Effector CD4-positive, alpha-beta T cell (primary cell): ENCODE measurements at regions not wholly inside any gene's neighbourhood (a gene's known extent, or its start where the extent isn't known, plus 50 kb on each side); places are given as distances from the start of the nearest gene placed in this dataset.
"Not testable (repeated sequence)": the region's sequence is repeated elsewhere in the genome, so short reads cannot be mapped to it uniquely, and the experiment has no call there.

Experiments used
- DNase-seq: peaks from one replicate; pipeline ENCODE4 v3.0.0-alpha.2; 2020

DNA sequence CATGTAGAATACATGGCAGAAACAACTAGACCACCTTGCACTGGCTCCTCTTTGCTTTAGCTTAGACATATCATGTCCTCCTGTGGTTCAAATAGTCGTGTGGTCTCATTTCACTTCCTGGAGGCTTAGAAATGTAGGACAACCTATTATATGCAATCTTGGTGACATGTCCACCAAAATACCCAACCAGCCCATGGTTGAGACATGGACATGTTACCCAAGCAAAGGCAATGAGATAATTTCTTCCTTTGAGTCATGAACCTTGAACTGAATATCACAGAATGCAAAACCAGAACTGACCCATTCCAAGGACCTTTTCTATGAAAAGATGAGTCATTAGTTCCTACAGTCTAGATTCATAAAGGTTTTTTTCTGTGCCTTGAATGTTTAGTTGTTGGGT is 309.0 kb upstream of the MDFIC2 start:
- no peak for DNase-seq

DNA sequence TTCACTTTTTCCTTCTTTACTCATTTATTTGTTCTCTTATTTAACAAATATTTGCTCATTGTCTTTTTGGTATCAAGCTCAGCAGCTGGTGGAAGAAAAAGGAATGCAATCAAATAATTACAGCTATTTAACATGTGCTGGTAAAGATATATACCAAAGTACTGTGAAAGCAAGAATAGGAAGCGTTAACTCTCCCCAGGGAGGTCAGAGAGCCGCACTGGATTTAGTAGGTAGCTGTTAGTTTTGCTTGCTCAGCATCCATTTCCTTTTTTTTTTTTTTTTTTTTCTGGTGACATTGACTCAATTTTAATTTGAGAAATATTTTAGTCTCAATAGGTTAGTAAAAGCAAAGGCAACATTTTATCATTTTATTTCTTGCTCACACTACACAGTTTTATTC is 308.5 kb upstream of the MDFIC2 start:
- DNase-seq: no peak

DNA sequence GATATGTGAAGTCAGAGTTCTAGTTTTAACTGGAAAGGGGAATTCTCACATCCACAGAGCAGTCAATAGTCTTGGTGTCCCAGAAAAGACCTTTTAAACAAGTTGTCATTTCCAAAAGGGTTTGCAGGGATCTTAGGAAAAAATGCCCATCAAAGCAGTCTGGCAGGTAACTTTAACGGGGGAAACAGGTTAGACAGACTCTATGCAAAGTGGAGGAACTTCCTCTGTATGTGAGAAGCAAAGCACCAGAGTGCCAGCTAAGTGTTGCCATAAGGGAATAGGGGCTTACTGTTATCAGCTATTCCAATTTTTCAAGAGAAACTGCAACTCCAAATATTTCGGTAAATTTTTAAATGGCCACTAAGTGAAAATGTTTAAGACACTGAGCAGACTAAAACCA is 307.9 kb upstream of the MDFIC2 start:
- DNase-seq: no peak

DNA sequence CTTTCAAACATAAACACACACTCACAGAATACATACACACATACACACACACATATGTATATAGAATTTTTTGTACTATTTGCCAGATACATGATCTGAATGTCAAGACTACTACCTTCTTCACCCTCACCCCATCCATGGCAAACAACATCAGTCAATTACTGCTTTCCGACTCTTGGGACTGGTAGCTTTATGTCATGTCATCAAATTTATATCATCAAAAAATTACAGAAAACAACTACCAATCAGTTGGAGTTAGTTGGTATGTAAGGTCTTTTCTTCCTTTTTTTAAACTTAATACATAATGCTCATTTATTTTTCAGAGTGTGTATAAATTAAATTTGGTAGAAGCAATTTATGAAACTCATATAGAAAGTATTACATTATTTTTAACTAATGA is 305.7 kb upstream of the MDFIC2 start:
- no peak for DNase-seq

DNA sequence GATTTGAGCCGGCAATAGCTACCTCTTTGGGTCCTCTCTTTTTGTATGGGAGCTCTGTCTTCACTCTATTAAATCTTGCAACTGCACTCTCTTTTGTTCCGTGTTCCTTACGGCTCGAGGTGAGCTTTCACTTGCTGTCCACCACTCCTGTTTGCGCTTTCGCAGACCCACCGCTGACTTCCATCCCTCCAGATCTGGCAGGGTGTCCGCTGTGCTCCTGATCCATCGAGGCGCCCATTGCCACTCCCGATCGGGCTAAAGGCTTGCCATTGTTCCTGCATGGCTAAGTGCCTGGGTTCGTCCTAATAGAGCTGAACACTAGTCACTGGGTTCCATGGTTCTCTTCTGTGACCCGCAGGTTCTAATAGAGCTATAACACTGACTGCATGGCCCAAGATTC is 304.9 kb upstream of the MDFIC2 start:
- not testable (repeated sequence) for DNase-seq

DNA sequence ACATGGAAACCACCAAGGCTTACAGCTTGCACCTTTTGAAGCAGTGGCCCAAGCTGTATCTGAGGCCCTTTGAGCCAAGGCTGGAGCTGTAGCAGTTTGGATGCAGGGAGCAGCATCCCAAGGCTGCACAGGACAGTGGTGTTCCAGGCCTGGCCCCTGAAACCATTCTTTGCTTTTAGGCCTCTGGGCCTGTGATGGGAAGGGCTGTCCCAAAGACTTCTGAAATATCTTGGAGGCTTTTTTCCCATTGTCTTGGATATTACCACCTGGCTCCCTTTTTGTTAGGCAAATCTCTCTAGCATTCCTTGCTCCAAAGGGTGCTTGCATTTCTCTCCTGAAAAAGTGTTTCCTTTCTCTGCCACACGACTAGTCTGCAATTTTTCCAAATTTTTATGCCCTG is 302.8 kb upstream of the MDFIC2 start:
- no peak for DNase-seq

DNA sequence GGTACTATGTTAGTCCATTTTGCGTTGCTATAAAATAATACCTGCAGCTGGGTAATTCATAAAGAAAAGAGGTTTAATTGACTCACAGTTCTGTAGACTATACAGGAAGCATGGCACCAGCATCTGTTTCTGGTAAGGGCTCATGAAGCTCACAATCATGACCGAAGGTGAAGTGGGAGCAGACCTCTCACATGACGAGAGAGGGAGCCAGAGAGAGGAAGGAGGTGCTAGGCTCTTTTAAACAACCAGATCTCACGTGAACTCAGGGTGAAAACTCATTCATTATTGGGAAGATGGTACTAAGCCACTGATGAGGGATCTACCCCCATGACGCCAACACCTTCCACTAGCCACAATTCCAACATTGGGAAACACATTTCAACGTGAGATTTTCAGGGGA is 301.7 kb upstream of the MDFIC2 start:
- DNase-seq: no peak

DNA sequence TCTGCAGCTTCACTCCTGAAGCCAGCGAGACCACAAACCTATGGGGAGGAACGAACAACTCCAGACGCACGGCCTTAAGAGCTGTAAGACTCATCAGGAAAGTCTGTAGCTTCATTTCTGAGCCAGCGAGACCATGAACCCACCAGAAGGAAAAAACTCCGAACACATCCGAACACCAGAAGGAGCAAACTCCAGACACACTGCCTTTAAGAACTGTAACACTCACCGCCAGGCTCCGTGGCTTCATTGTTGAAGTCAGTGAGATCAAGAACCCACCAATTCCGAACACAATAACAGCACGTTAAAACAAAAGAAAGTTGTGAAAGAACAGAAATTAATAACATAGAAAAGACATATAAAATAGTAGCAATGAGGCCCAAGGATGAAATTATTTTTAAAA is 300.5 kb upstream of the MDFIC2 start:
- DNase-seq: no peak

DNA sequence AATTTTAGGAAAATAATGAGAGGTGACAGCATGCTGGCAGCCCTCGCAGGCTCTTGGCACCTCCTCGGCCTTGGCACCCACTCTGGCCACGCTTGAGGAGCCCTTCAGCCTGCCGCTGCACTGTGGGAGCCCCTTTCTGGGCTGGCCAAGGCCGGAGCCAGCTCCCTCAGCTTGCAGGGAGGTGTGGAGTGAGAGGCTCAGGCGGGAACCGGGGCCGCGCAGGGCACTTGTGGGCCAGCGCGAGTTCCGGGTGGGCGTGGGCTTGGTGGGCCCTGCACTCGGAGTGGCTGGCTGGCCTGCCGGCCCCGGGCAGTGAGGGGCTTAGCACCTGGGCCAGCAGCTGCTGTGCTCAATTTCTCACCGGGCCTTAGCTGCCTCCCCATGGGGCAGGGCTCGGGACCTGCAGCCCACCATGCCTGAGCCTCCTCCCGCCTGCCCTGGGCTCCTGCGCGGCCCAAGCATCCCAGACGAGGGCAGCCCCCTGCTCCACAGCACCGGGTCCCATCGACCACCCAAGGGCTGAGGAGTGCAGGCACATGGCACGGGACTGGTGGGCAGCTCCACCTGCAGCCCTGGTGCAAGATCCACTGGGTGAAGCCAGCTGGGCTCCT is 299.3 kb upstream of the MDFIC2 start:
- DNase-seq: not testable (repeated sequence)

DNA sequence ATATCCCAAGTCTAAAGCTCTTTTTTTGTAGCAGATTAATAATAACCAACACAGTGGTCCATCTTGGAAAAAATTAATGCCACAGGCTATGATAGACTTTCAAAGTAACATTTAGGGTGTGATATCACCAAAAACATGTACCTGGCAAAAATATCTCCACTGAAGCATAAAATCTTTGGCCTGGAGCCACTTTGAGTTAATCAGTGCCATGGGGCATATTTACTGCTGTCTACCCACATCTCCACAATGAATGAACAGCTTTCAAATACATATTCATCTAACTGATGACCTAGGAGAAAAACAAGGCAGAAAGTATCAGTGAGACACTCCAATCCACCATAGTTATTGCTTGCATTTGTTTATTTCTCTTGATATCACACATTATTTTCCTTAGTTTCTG is 296.0 kb upstream of the MDFIC2 start:
- DNase-seq: no peak

DNA sequence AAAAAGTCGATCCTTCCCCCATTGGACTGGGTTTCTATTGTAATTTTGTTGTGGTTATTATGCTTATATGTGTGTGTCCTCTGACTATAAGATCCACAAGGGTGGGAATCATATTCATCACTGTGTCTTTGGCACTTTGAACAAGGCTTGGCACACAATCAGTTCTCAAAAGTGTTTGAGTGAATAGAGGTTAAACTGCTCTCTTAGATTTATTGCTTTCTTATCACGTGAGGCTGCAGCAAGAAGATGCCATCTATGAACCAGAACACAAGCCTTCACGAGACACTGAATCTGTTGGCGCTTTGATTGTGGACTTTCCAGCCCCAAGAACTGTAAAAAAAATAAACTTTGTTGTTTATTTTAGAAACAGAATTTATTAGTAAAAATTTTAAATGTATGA is 295.0 kb upstream of the MDFIC2 start:
- DNase-seq: no peak

DNA sequence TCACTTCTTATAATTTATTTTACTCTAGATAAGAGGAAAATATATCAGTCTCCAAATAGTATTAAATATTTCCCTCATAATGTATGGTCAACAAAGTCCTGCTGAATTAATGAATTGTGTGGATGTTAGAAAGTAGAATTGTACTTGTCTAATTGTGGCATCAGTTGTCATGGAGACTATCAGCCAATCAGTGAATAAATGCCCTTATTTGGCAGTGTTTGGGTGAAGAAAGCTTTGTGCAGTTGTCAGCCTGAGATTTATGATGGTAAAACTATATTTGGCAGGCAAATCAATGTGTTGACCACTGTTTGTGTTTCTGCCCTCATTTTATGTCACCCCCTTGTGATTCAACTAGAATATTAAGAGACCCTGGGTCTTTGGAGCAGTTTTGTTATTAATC is 293.6 kb upstream of the MDFIC2 start:
- no peak for DNase-seq

DNA sequence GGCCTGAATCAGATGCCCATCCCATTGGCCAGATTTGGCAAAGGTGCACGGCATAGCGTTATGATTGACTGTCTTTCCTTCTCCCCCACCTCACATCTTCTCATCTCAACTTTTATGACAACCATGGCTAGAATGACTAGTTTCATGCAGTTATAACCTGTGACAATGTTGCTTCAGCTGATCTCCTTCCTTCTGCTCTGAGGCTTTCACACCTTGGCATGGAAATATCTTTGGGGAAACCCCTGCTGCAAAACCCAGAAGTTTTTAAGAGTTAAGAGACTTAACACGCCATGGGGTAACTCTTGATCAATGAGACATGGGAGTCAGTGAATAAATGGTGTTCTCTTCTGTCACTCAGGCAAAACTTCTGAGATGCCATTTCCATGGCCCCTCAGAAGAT is 290.7 kb upstream of the MDFIC2 start:
- DNase-seq: no peak

DNA sequence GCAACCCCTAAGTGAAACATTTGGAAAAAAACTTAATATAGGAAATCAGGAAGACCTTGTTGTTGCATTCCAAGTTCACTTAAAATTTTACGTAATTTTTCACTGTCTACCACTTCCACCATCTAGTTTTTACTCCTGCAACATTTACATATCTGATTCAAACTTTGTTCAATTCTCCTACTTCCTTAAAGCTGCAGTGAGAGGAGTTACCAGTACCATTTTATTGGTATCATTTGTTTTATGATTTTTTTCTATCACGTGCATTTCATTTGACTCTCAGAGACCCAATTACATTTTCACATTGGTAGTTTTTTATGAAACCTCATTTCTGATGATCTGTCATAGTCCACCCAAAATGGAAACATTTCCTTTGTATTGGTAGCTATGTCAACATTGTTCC is 284.9 kb upstream of the MDFIC2 start:
- no peak for DNase-seq

DNA sequence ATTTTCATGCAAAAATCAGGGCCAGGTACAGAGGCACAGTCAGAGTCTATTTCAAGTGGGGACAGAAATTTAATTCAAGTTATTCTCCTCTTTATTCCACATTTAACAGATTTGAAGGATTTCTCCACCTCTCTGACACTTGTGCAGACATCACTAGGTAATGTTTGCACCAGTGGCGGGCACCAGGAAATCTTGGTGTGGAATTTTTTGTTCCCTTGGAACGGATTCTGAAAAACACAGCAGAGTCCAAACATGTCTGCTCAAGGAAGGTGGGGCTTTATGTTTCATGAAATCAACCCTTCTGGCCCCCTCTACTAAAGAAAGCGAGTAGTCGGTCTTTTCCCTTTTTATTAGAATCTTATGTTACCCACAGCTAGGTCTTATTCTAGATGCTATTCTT is 271.2 kb upstream of the MDFIC2 start:
- no peak for DNase-seq

DNA sequence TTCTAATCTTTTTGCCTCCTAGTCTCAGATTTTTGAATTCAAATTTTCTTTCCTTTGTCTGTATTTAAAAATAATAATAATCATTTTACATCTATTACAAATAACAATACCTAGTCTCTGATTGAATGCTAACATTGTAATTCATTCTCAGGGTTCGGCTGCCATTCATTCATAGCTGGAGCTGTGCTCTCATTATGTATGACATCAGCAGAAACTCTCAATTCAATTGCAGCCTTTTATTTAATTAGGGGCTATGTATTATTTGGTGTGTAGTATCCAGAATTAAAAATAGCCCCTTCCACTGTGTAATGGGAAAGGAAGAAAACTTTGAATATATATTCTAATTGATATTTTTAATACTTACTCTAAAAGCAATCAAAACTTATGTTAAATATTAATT is 270.4 kb upstream of the MDFIC2 start:
- no peak for DNase-seq

DNA sequence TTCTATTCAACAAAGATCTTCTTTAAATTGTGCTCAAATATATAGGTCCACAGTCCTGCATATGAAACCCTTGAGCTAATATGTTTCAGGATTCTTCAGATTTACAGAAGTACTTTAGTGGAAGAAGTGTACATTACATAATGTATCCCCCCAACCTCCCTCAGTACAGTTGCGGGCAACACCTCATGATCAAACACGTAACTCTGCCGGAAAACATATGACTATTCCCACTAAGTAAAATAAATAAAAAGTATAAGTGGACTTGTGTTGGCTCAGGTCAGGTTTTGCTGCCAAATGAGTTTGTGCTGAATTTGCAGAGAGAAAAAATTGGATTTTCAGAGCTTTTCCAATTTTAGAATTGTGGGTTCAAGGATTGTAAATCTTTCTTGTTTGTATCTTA is 267.6 kb upstream of the MDFIC2 start:
- DNase-seq: no peak

DNA sequence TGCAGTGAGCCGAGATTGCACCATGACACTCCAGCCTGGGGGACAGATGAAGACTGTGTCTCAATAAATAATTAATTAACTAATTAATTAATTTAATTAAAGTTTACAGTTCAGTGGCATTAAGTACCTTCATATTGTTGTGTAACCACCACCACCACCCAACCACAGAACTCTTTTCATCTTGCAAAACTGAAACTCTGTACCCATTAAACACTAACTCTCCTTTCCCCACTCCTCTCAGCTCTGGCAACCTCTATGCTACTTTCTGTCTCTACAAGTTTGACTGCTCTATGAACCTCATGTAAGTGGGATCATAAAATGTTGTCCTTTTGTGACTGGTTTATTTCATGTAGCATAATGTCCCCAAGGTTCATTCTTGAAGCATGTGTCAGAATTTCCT is 259.3 kb upstream of the MDFIC2 start:
- no peak for DNase-seq

DNA sequence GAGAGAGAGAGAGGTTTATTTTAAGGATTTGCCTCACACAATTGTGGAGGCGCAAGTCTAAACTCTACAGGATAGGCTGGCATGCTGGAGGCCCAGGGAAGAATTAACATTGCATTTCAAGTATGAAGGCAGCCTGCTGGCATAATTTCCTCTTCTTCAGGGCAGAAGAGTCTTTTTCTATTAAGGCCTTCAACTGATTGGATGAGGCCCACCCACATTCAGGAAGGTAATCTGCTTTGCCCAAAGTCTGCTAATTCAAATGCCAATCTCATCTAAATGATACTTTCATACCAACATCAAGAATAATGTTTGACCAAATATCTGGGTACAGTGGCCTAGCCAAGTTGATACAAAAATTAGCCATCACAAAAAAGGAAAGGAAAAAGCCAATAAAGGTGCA is 258.1 kb upstream of the MDFIC2 start:
- DNase-seq: no peak

DNA sequence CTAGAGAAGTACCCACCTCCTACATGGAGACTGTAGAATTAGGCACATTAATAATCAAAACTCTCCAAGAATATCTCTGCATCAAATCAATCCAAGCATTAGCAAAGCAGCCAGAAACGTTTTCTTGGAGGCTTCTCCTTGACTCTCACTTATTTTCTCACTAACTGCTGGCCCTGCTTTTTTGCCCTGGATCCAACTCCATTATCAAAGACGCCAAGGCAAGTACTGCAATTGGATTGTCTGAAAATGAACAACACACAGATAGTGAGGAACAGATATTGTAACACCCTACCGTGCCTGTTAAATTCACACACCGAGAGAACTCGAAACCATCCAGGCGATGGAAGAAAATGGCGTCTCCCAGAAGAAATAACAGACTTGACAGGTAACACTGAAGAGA is 256.2 kb upstream of the MDFIC2 start:
- no peak for DNase-seq

DNA sequence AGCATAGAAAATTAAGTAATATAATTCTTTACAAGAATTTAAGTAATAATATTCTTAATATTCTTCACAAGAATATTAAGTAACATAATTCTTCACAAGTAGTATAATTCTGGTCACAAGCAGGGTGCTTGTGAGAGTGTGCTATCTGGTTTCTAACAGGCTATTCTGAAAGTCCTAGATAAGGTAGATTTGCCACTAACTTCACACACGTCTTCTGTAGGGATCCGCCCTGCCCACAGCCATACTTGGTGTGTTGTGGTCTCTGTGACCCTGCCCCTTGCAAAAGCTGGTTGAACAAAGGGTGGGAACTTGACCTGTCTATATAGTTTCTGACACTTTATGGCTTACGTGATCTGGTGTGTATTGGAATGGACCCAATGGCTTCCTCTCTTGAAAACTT is 253.4 kb upstream of the MDFIC2 start:
- DNase-seq: no peak

DNA sequence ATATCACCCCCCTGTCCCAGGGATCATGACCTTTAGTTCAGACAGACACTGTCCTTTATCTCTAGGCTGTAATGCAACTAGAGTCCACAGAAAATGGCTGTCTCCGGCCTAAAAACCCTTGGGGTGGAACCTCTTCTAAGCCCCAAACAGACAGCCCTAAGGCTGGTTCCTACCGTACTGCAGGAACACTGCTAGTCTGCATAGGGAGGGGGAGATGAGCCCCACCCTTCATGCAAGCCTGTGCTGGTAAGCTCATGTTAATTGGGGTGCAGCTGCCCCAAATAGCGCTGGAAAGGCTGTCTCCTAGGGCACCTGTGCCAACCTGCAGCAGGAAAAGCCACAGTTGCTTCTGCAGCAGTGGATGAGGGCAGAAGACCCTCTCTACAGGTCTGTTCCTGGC is 252.1 kb upstream of the MDFIC2 start:
- no peak for DNase-seq

DNA sequence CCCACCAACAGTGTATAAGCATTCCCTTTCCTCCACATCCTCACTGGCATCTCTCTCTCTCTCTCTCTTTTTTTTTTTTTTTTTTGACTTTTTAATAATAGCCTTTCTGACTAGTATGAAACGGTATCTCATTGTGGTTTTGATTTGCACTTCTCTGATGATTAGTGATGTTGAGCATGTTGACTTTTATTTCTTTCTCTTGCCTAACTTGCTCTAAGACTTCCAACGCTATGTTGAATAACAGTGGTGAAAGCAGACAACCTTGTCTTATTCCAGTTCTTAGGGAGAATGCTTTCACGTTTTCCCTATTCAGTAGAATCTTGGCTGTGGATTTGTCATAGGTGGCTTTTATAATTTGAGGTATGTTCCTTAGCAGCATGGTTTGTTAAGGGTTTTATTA is 249.4 kb upstream of the MDFIC2 start:
- no peak for DNase-seq

DNA sequence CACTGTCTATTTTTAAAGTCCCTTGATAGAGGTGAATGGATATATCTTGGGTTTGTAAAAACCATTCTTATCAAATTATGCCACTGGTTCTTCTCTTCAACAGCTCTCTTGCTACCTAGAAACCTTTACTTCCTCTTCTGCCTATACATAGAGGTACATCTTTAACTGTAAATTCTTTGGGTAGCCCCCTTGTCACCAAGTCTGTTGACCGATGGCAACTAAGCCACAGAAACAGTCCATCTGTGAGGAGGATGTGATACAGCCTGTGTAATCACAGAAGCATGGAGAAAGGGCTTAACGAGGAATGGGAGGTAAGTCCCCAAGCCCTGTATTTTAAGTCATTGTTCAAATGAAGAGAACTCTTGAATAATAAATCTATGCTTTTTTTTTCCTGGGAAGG is 246.5 kb upstream of the MDFIC2 start:
- no peak for DNase-seq

DNA sequence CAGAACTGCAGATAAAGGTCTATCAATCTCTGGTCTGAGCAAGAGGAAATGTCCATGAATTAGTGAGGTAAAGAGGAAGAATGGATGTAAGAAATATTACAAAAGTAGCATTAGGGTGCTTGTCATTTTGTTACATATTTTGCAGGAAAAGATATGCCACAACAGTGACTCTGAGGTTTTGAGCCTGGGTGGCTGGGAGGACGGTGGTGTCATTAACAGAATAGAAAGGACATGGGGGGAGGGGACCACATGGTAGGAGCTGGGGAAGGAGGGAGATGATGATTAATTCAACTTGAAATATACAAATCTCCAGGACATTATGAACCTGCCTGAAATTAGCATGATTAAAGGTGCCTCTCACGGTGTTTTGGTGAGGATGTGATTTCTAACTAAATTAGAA is 245.5 kb upstream of the MDFIC2 start:
- DNase-seq: no peak

DNA sequence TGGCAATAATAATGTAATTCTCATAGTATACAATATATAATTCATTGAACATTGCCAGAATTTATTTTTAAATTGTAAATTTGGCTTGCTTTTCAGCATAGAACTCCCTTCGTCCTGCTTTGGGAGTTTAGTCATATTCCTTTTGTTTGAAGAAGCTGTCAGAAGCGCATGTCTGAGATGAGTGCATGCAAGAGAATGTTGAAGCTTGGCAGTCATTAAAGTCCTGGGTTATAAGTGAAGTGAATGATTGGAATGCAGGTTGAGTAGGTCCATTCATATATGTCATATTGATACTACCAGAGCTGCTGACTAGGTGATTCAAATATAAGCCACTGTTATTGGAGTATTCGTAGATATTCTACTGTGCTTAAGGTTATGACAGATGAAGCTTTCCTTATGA is 243.6 kb upstream of the MDFIC2 start:
- DNase-seq: no peak
